HepG2 (cell line): ENCODE measurements at regions not wholly inside any gene's neighbourhood (a gene's known extent, or its start where the extent isn't known, plus 50 kb on each side); places are given as distances from the start of the nearest gene placed in this dataset.

Source experiments
- CENPX ChIP-seq: sonication (generic); formaldehyde crosslinking; IDR thresholded peaks from 2 replicates; pipeline ENCODE4 v1.9.0; 2021; ENCODE audit warnings: mild to moderate bottlenecking, missing genetic modification reagents, moderate library complexity
- FOXA3 ChIP-seq: IDR thresholded peaks from 2 replicates; pipeline ENCODE4 v1.6.1; 2016; ENCODE audit warnings: missing genetic modification reagents, missing compliant biosample characterization
- FOXP1 ChIP-seq, 2 experiments: fragments of 450-650 bp in 1 of 2; IDR thresholded peaks; 2 replicates each; pipeline ENCODE4 v1.6.1; 2017 to 2018; ENCODE audit warnings: antibody characterized with exemption in 1 of 2
- HNF1A ChIP-seq, 2 experiments: sonication (generic) in 1 of 2; formaldehyde crosslinking in 1 of 2; IDR thresholded peaks; 2 replicates each; pipeline versions ENCODE4 v1.4.0 to v1.6.1; 2016 to 2020; ENCODE audit warnings: borderline replicate concordance in 1 of 2, low read depth in 1 of 2, mild to moderate bottlenecking in 1 of 2, missing genetic modification reagents in 1 of 2
- NFYC ChIP-seq: IDR thresholded peaks from 2 replicates; pipeline ENCODE4 v1.6.1; 2016; ENCODE audit warnings: missing genetic modification reagents, missing compliant biosample characterization
- PAXIP1 ChIP-seq: sonication (generic); formaldehyde crosslinking; conservative IDR thresholded peaks from 2 replicates; pipeline ENCODE4 v1.4.0; 2020; ENCODE audit warnings: mild to moderate bottlenecking, missing genetic modification reagents, moderate library complexity
- SKIL ChIP-seq: sonication (generic); formaldehyde crosslinking; IDR thresholded peaks from 2 replicates; pipeline ENCODE4 v1.8.0; 2022; ENCODE audit warnings: missing genetic modification reagents, mild to moderate bottlenecking, moderate library complexity, borderline replicate concordance
- SNAPC2 ChIP-seq: sonication (generic); formaldehyde crosslinking; IDR thresholded peaks from 2 replicates; pipeline ENCODE4 v1.8.1; 2022; ENCODE audit warnings: mild to moderate bottlenecking, missing genetic modification reagents
- SOX6 ChIP-seq, 2 experiments: fragments of 450-650 bp in 1 of 2; sonication (generic) in 1 of 2; formaldehyde crosslinking in 1 of 2; IDR thresholded peaks; 2 replicates each; pipeline versions ENCODE4 v1.4.0 to v1.6.1; 2017 to 2020; ENCODE audit warnings: antibody characterized with exemption in 1 of 2, mild to moderate bottlenecking in 1 of 2, missing genetic modification reagents in 1 of 2

- no peak for TF ChIP-seq SKIL (CRISPR knock-in tag)
- TF ChIP-seq SOX6 (IDR thresholded peaks at IDR 0.05) = no peak
- TF ChIP-seq SOX6 (CRISPR knock-in tag; IDR thresholded peaks at IDR 0.05) = peak; percentile 60
- TF ChIP-seq NFYC (CRISPR knock-in tag) = peak; percentile 22; the same call in 1 of the 2 replicates
- peak; percentile 59; the same call in 1 of the 2 replicates for TF ChIP-seq PAXIP1
- TF ChIP-seq SNAPC2 (CRISPR knock-in tag) = no peak
- no peak for TF ChIP-seq CENPX (CRISPR knock-in tag)
- TF ChIP-seq FOXA3 (CRISPR knock-in tag) = peak; percentile 51
- TF ChIP-seq HNF1A (IDR thresholded peaks at IDR 0.05; ENCODE audit: low read depth) = peak; percentile 72; the same call in 1 of the 2 replicates
- TF ChIP-seq HNF1A (CRISPR knock-in tag; IDR thresholded peaks at IDR 0.05; ENCODE audit: borderline replicate concordance) = no peak; the same call in 1 of the 2 replicates
- TF ChIP-seq FOXP1 (IDR thresholded peaks at IDR 0.05) = no peak
- peak; percentile 62; the same call in 1 of the 2 replicates for TF ChIP-seq FOXP1 (CRISPR knock-in tag; IDR thresholded peaks at IDR 0.05)
Observed at GRCh38 chr5:119302916-119303897, 52.6 kb upstream of the TNFAIP8 start (continued).
